Mesenchymal stem cell (in vitro differentiated cells and primary cell): ENCODE measurements at regions not wholly inside any gene's neighbourhood (a gene's known extent, or its start where the extent isn't known, plus 50 kb on each side); places are given as distances from the start of the nearest gene placed in this dataset.

Source experiments
- DNase-seq: peaks from one replicate; pipeline ENCODE4 v3.0.0-alpha.2; 2013
- H2AFZ ChIP-seq: one replicate; pipeline ENCODE4 v1.6.1; 2013; ENCODE audit warnings: low read depth, mild to moderate bottlenecking, control low read depth, inconsistent platforms, low read length, moderate library complexity
- H2AK5ac ChIP-seq: 2 replicates; pipeline ENCODE4 v1.6.1; 2013; ENCODE audit warnings: low read length, moderate library complexity, mild to moderate bottlenecking, inconsistent platforms; ENCODE audit not compliant: severe bottlenecking
- H2BK120ac ChIP-seq: one replicate; pipeline ENCODE4 v1.6.1; 2013; ENCODE audit warnings: low read depth, mild to moderate bottlenecking, inconsistent platforms, low read length, moderate library complexity
- H2BK12ac ChIP-seq, 2 experiments: one replicate each; pipeline ENCODE4 v1.6.1; 2013; ENCODE audit warnings: inconsistent platforms in 2 of 2, low read length in 2 of 2, mild to moderate bottlenecking in 2 of 2, moderate library complexity in 2 of 2, control low read depth in 1 of 2
- H2BK15ac ChIP-seq: one replicate; pipeline ENCODE4 v1.6.1; 2013; ENCODE audit warnings: mild to moderate bottlenecking, low read depth, inconsistent platforms; ENCODE audit not compliant: poor library complexity, severe bottlenecking
- H2BK5ac ChIP-seq: 2 replicates; pipeline ENCODE4 v1.6.1; 2013; ENCODE audit warnings: low read depth, mild to moderate bottlenecking, low read length, control low read depth, inconsistent platforms; ENCODE audit not compliant: poor library complexity, severe bottlenecking
- H3K14ac ChIP-seq, 2 experiments: one replicate each; pipeline ENCODE4 v1.6.1; 2013; ENCODE audit warnings: inconsistent platforms in 2 of 2, low read length in 2 of 2, control low read depth in 1 of 2, mild to moderate bottlenecking in 1 of 2, moderate library complexity in 1 of 2
- H3K18ac ChIP-seq, 2 experiments: one replicate each; pipeline ENCODE4 v1.6.1; 2013; ENCODE audit warnings: inconsistent platforms in 2 of 2, low read length in 2 of 2, control low read depth in 1 of 2, low read depth in 1 of 2, mild to moderate bottlenecking in 1 of 2
- H3K23ac ChIP-seq, 2 experiments: one replicate each; pipeline ENCODE4 v1.6.1; 2013; ENCODE audit warnings: inconsistent platforms in 2 of 2, low read length in 2 of 2, mild to moderate bottlenecking in 2 of 2, moderate library complexity in 2 of 2, control low read depth in 1 of 2
- H3K27ac ChIP-seq: 2 replicates; pipeline ENCODE4 v1.5.1; 2013; ENCODE audit warnings: mild to moderate bottlenecking, moderate library complexity, low read length, control low read depth, inconsistent platforms; ENCODE audit not compliant: poor library complexity, severe bottlenecking
- H3K27me3 ChIP-seq, 2 experiments: 2 replicates each; pipeline versions ENCODE4 v1.6.1 to v1.7.0; 2013; ENCODE audit warnings: low read length in 2 of 2, mild to moderate bottlenecking in 2 of 2, moderate library complexity in 2 of 2, control low read depth in 1 of 2, inconsistent platforms in 1 of 2; ENCODE audit not compliant: control insufficient read depth in 1 of 2, insufficient read depth in 1 of 2
- H3K36me3 ChIP-seq, 2 experiments: 2 replicates each; pipeline versions ENCODE4 v1.6.1 to v1.7.0; 2013; ENCODE audit warnings: low read length in 2 of 2, control low read depth in 1 of 2, inconsistent platforms in 1 of 2, low read depth in 1 of 2, mild to moderate bottlenecking in 1 of 2; ENCODE audit not compliant: insufficient read depth in 2 of 2, control insufficient read depth in 1 of 2
- H3K4ac ChIP-seq, 2 experiments: one replicate each; pipeline ENCODE4 v1.6.1; 2013; ENCODE audit warnings: inconsistent platforms in 2 of 2, low read length in 2 of 2, mild to moderate bottlenecking in 2 of 2, moderate library complexity in 2 of 2, control low read depth in 1 of 2, low read depth in 1 of 2
- H3K4me1 ChIP-seq: 2 replicates; pipeline ENCODE4 v1.6.1; 2013; ENCODE audit warnings: low read depth, low read length, control low read depth; ENCODE audit not compliant: control insufficient read depth, insufficient read depth
- H3K4me2 ChIP-seq: 2 replicates; pipeline ENCODE4 v1.6.1; 2013; ENCODE audit warnings: low read length, mild to moderate bottlenecking, inconsistent platforms; ENCODE audit not compliant: poor library complexity, severe bottlenecking
- H3K4me3 ChIP-seq, 2 experiments: 2 replicates each; pipeline versions ENCODE4 v1.5.1 to v1.7.0; 2013; ENCODE audit warnings: low read length in 2 of 2, mild to moderate bottlenecking in 2 of 2, control low read depth in 1 of 2, low read depth in 1 of 2; ENCODE audit not compliant: insufficient read depth in 1 of 2
- H3K79me1 ChIP-seq: replicated peaks from 2 replicates; pipeline ENCODE4 v1.6.1; 2013; ENCODE audit warnings: mild to moderate bottlenecking, control low read depth, low read length, inconsistent platforms; ENCODE audit not compliant: poor library complexity, severe bottlenecking
- H3K9ac ChIP-seq: 2 replicates; pipeline ENCODE4 v1.7.0; 2013; ENCODE audit warnings: mild to moderate bottlenecking, low read length, moderate library complexity
- H3K9me3 ChIP-seq: 2 replicates; pipeline ENCODE4 v1.7.0; 2013; ENCODE audit warnings: mild to moderate bottlenecking, low read length; ENCODE audit not compliant: control insufficient read depth
- H4K8ac ChIP-seq: one replicate; pipeline ENCODE4 v1.6.1; 2013; ENCODE audit warnings: inconsistent platforms, mild to moderate bottlenecking, low read length, moderate library complexity
- H4K91ac ChIP-seq: one replicate; pipeline ENCODE4 v1.6.1; 2013; ENCODE audit warnings: mild to moderate bottlenecking, low read length, inconsistent platforms
- WGBS: methylation state at CpG from one replicate; pipeline ENCODE4 v1.1.7; 2013; ENCODE audit warnings: mixed read lengths; 5-methylcytosine and 5-hydroxymethylcytosine counted together

- WGBS = 90% methylated on average over 27 of the region's 27 CpGs
- no peak overlapping the region for H2BK5ac ChIP-seq
- H3K4me2 ChIP-seq = no peak overlapping the region
Measured at GRCh38 chr2:128380061-128380889, 61.6 kb upstream of the HS6ST1 start.

GRCh38 chr2:128380961-128381938 lies 62.6 kb upstream of the HS6ST1 start:
- peak overlapping the region; percentile 64 to 91 for H2BK12ac ChIP-seq
- peak overlapping the region; percentile 67 to 88 for H3K4ac ChIP-seq
- H3K14ac ChIP-seq = peak overlapping the region in 1 of 2 experiments; percentile 5
- H2BK120ac ChIP-seq = peak overlapping the region; percentile 37
- no peak overlapping the region for H3K9ac ChIP-seq
- DNase-seq = peak; percentile 49
- peak overlapping the region; percentile 63 for H4K8ac ChIP-seq
- peak overlapping the region; percentile 0 for H2AK5ac ChIP-seq
- no peaks in the 10 kb centered on the region for H3K9me3 ChIP-seq
- peaks cover 31% of the 10 kb centered on the region for H3K4me1 ChIP-seq
- no peak overlapping the region for H2BK5ac ChIP-seq
- H3K23ac ChIP-seq = peak overlapping the region in 1 of 2 experiments; percentile 40
- H3K27ac ChIP-seq = no peak overlapping the region
- no peak overlapping the region for H2AFZ ChIP-seq
- H3K4me3 ChIP-seq = no peak overlapping the region
- H3K18ac ChIP-seq = peak overlapping the region; percentile 65 to 83
- 33% methylated on average over 18 of the region's 18 CpGs for WGBS
- peaks cover 0 to 9% of the 10 kb centered on the region in 2 experiments for H3K27me3 ChIP-seq
- no peaks in the 10 kb centered on the region for H3K79me1 ChIP-seq
- H4K91ac ChIP-seq = peak overlapping the region; percentile 87
- peak overlapping the region; percentile 64 for H2BK15ac ChIP-seq
- H3K4me2 ChIP-seq = no peak overlapping the region
- no peaks in the 10 kb centered on the region for H3K36me3 ChIP-seq

More at GRCh38 chr2:128380061-128380889, 61.6 kb upstream of the HS6ST1 start:
- H2AK5ac ChIP-seq = peak overlapping the region; percentile 51
- peaks cover 0 to 9% of the 10 kb centered on the region in 2 experiments for H3K27me3 ChIP-seq
- H3K4ac ChIP-seq = peak overlapping the region; percentile 88
- H3K14ac ChIP-seq = peak overlapping the region in 1 of 2 experiments; percentile 29
- H2BK15ac ChIP-seq = peak overlapping the region; percentile 90
- H3K27ac ChIP-seq = no peak overlapping the region
- H3K79me1 ChIP-seq = no peaks in the 10 kb centered on the region
- H4K91ac ChIP-seq = peak overlapping the region; percentile 87
- no peaks in the 10 kb centered on the region for H3K36me3 ChIP-seq
- H3K9me3 ChIP-seq = no peaks in the 10 kb centered on the region
- no peak overlapping the region for H2AFZ ChIP-seq
- H2BK120ac ChIP-seq = peak overlapping the region; percentile 93
- no peak overlapping the region for H3K9ac ChIP-seq
- H4K8ac ChIP-seq = peak overlapping the region; percentile 63
- peaks cover 35% of the 10 kb centered on the region for H3K4me1 ChIP-seq
- H3K18ac ChIP-seq = peak overlapping the region; percentile 65 to 83
- H3K23ac ChIP-seq = peak overlapping the region in 1 of 2 experiments; percentile 40
- peak overlapping the region; percentile 91 to 93 for H2BK12ac ChIP-seq
- DNase-seq = no peak
- H3K4me3 ChIP-seq = no peak overlapping the region

DNA sequence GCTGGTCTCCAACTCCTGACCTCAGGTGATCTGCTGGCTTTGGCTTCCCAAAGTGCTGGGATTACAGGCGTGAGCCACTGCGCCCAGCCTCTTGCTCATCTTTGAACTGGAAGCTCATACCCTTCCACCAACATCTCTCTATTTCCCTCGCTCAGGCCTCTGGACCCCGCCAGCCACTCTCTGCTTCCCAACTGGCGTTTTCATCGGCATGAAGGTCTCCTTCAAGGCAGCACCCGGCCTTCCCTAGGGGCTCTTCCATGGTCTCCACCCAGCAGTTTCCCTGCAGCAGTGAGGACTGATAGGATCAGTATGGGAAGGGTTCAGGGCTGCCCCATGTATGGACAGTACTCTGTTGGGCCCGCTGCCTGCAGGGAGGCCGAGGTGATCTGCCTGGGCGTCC lies 65.8 kb upstream of the HS6ST1 start:
- WGBS = over 99% methylated on average over 10 of the region's 10 CpGs

More for the DNA sequence above, 65.8 kb upstream of the HS6ST1 start:
- Histone ChIP-seq H2BK120ac (no peak overlapping the region), H3K79me1 (no peaks in the 10 kb centered on the region), H3K9ac (no peak overlapping the region), H3K4me2 (no peak overlapping the region), H4K8ac (no peak overlapping the region), H3K4me3 (no peak overlapping the region), H2AK5ac (no peak overlapping the region), H3K27ac (no peak overlapping the region), H3K4ac (no peak overlapping the region), H3K36me3 (no peaks in the 10 kb centered on the region), H4K91ac (no peak overlapping the region), H3K4me1 (peaks cover 30% of the 10 kb centered on the region), H3K14ac (no peak overlapping the region), H2BK15ac (no peak overlapping the region), H2AFZ (no peak overlapping the region), H3K23ac (no peak overlapping the region), H3K27me3 (peaks cover 0 to 9% of the 10 kb centered on the region in 2 experiments), H2BK5ac (no peak overlapping the region), H2BK12ac (no peak overlapping the region), H3K9me3 (no peaks in the 10 kb centered on the region), H3K18ac (no peak overlapping the region)
- DNase-seq = no peak
